ENCODE measurements at regions not wholly inside any gene's neighbourhood (a gene's known extent, or its start where the extent isn't known, plus 50 kb on each side); places are given as distances from the start of the nearest gene placed in this dataset.

GRCh38 chr12:39028382-39028781 is 123.0 kb upstream of the CPNE8 start:
- Histone ChIP-seq H3K27ac (ENCODE audit: insufficient read depth, low read depth, low read length) (no peak overlapping the region), H3K9ac (replicated peaks; ENCODE audit: extremely low read depth, insufficient read depth, low read length) (no peak overlapping the region), H4K20me1 (replicated peaks; ENCODE audit: control insufficient read depth, extremely low read depth, insufficient read depth, low read length) (no peaks in the 10 kb centered on the region), H3K36me3 (ENCODE audit: control insufficient read depth in 2 of 2, extremely low read depth in 1 of 2, insufficient read depth in 2 of 2, low read length in 2 of 2) (no peaks in the 10 kb centered on the region), H3K27me3 (ENCODE audit: control insufficient read depth in 2 of 2, insufficient read depth in 2 of 2, low read length in 2 of 2) (no peaks in the 10 kb centered on the region), H3K4me3 (replicated peaks in 1 of 3; ENCODE audit: insufficient read depth in 1 of 3, low read depth in 1 of 3, low read length in 3 of 3) (no peak overlapping the region), H3K4me1 (ENCODE audit: control insufficient read depth, extremely low read depth, insufficient read depth, low read length) (no peaks in the 10 kb centered on the region), H2AFZ (ENCODE audit: low read depth, low read length) (no peak overlapping the region), H3K79me2 (ENCODE audit: control insufficient read depth, insufficient read depth, low read length) (no peaks in the 10 kb centered on the region), H3K9me3 (replicated peaks; ENCODE audit: control insufficient read depth, insufficient read depth, low read length) (no peaks in the 10 kb centered on the region), H3K4me2 (ENCODE audit: insufficient read depth, low read length) (no peak overlapping the region), H3K9me1 (replicated peaks; ENCODE audit: control insufficient read depth, extremely low read depth, insufficient read depth, low read length) (no peaks in the 10 kb centered on the region)
- BruUV-seq (replicated peaks) = no TSS peak
- intact Hi-C loops (cut with micrococcal nuclease) = no loop called here
- DNase-seq (ENCODE audit: low read depth, low spot score) (no peak), FAIRE-seq (no peak)
- dilution Hi-C loops (cut with MboI; ENCODE audit: extremely low pct_ligation_motif_present, low sequenced_read_pairs) = no loop called here
- TF ChIP-seq EZH2 (IDR thresholded peaks at IDR 0.05; ENCODE audit: borderline replicate concordance, low read depth, low read length, severe bottlenecking) (no peak), GATA2 (IDR thresholded peaks at IDR 0.05; ENCODE audit: insufficient read depth, insufficient read length, low read depth, low read length) (no peak), MAX (IDR thresholded peaks at IDR 0.05; ENCODE audit: insufficient read depth, insufficient read length) (no peak), POLR2AphosphoS5 (IDR thresholded peaks at IDR 0.05; ENCODE audit: insufficient read depth, low read depth, low read length) (no peak), POLR2A (IDR thresholded peaks at IDR 0.05; ENCODE audit: low read depth, low read length) (no peak), FOS (IDR thresholded peaks at IDR 0.05; ENCODE audit: borderline replicate concordance, insufficient read depth, low read length) (no peak), CTCF (IDR thresholded peaks at IDR 0.05; ENCODE audit: extremely low read depth in 1 of 2, insufficient read depth in 1 of 2, low read depth in 1 of 2, low read length in 2 of 2) (no peak), JUN (IDR thresholded peaks at IDR 0.05; ENCODE audit: borderline replicate concordance, insufficient read depth, insufficient read length, low read depth) (no peak), MYC (IDR thresholded peaks at IDR 0.05; ENCODE audit: low read depth, low read length) (no peak)
- POLR2A ChIA-PET = no interaction called here
- CTCF ChIA-PET = no interaction called here

Data from endothelial cell of umbilical vein (primary cell).